Liver (tissue), 8 donors: ENCODE measurements at regions not wholly inside any gene's neighbourhood (a gene's known extent, or its start where the extent isn't known, plus 50 kb on each side); places are given as distances from the start of the nearest gene placed in this dataset.

Experiments used
- DNase-seq: peaks from one replicate; pipeline ENCODE4 v3.0.0-alpha.2; 2017; ENCODE audit warnings: low spot score
- H3K27ac ChIP-seq, 2 donors: one replicate each; pipeline ENCODE4 v1.7.0; 2013; ENCODE audit warnings: inconsistent platforms in 2 of 2, low read length in 2 of 2, control low read depth in 1 of 2, low read depth in 1 of 2, mild to moderate bottlenecking in 1 of 2
- H3K27me3 ChIP-seq, 4 donors: one replicate each; pipeline versions ENCODE4 v1.6.1 to v1.7.0; 2013; ENCODE audit warnings: low read length in 3 of 4, inconsistent platforms in 1 of 4, mild to moderate bottlenecking in 1 of 4, moderate library complexity in 1 of 4; ENCODE audit not compliant: control insufficient read depth in 4 of 4, insufficient read depth in 4 of 4
- H3K36me3 ChIP-seq, 4 donors: one replicate each; pipeline versions ENCODE4 v1.6.1 to v1.7.0; 2013; ENCODE audit warnings: low read length in 3 of 4, mild to moderate bottlenecking in 3 of 4, low read depth in 1 of 4, moderate library complexity in 1 of 4; ENCODE audit not compliant: control insufficient read depth in 4 of 4, insufficient read depth in 3 of 4
- H3K4me1 ChIP-seq, 4 donors: one replicate each; pipeline versions ENCODE4 v1.6.1 to v1.7.0; 2013; ENCODE audit warnings: low read length in 3 of 4, mild to moderate bottlenecking in 3 of 4, moderate library complexity in 1 of 4; ENCODE audit not compliant: control insufficient read depth in 4 of 4, insufficient read depth in 4 of 4
- H3K4me3 ChIP-seq, 3 donors: one replicate each; pipeline versions ENCODE4 v1.6.1 to v1.7.0; 2013; ENCODE audit warnings: low read length in 3 of 3, control low read depth in 1 of 3, low read depth in 1 of 3, mild to moderate bottlenecking in 1 of 3
- H3K9ac ChIP-seq, 2 donors: one replicate each; pipeline ENCODE4 v1.7.0; 2013; ENCODE audit warnings: low read length in 2 of 2, mild to moderate bottlenecking in 2 of 2, moderate library complexity in 2 of 2, control low read depth in 1 of 2, low read depth in 1 of 2
- H3K9me3 ChIP-seq, 4 donors: one replicate each; pipeline versions ENCODE4 v1.6.1 to v1.7.0; 2013; ENCODE audit warnings: low read length in 3 of 4; ENCODE audit not compliant: control insufficient read depth in 4 of 4
- EGR1 ChIP-seq, 2 donors: IDR thresholded peaks; 2 replicates each; pipeline ENCODE4 v1.6.1; 2016 to 2018; ENCODE audit warnings: antibody characterized with exemption in 2 of 2, low read depth in 2 of 2
- FOXA1 ChIP-seq: IDR thresholded peaks from 2 replicates; pipeline ENCODE4 v1.6.1; 2016; ENCODE audit warnings: antibody characterized with exemption
- GABPA ChIP-seq, 2 donors: IDR thresholded peaks in 1 of 2; conservative IDR thresholded peaks in 1 of 2; 2 replicates each; pipeline ENCODE4 v1.6.1; 2016; ENCODE audit warnings: antibody characterized with exemption in 2 of 2, mild to moderate bottlenecking in 1 of 2, moderate library complexity in 1 of 2
- HNF4A ChIP-seq, 2 donors: conservative IDR thresholded peaks; 2 replicates each; pipeline ENCODE4 v1.6.1; 2016; ENCODE audit warnings: antibody characterized with exemption in 2 of 2, mild to moderate bottlenecking in 2 of 2
- HNF4G ChIP-seq: IDR thresholded peaks from 2 replicates; pipeline ENCODE4 v1.6.1; 2016; ENCODE audit warnings: antibody characterized with exemption
- JUND ChIP-seq, 2 donors: IDR thresholded peaks; 2 replicates each; pipeline ENCODE4 v1.6.1; 2016; ENCODE audit warnings: antibody characterized with exemption in 2 of 2
- NR2F2 ChIP-seq: IDR thresholded peaks from 2 replicates; pipeline ENCODE4 v1.6.1; 2016; ENCODE audit warnings: antibody characterized with exemption
- RAD21 ChIP-seq, 2 donors: IDR thresholded peaks; 2 replicates each; pipeline ENCODE4 v1.6.1; 2016; ENCODE audit warnings: antibody characterized with exemption in 2 of 2, mild to moderate bottlenecking in 2 of 2
- RXRA ChIP-seq, 2 donors: IDR thresholded peaks; 2 replicates each; pipeline ENCODE4 v1.6.1; 2017 to 2018; ENCODE audit warnings: antibody characterized with exemption in 2 of 2, mild to moderate bottlenecking in 1 of 2
- SP1 ChIP-seq: IDR thresholded peaks from 2 replicates; pipeline ENCODE4 v1.6.1; 2018; ENCODE audit warnings: antibody characterized with exemption, mild to moderate bottlenecking
- TAF1 ChIP-seq: conservative IDR thresholded peaks from 2 replicates; pipeline ENCODE4 v1.6.1; 2016; ENCODE audit warnings: antibody characterized with exemption, mild to moderate bottlenecking
- YY1 ChIP-seq: IDR thresholded peaks from 2 replicates; pipeline ENCODE4 v1.6.1; 2016; ENCODE audit warnings: antibody characterized with exemption, mild to moderate bottlenecking
- WGBS: extraction: QIAGEN DNeasy Blood & Tissue Kit; methylation state at CpG from one replicate; pipeline ENCODE4 v1.1.7; 2013; 5-methylcytosine and 5-hydroxymethylcytosine counted together
- TF ChIP-seq, protein P1 (sequence below): IDR thresholded peaks from 2 replicates; pipeline ENCODE4 v1.6.1; 2016; ENCODE audit warnings: antibody characterized with exemption
- TF ChIP-seq, protein P2 (sequence below): IDR thresholded peaks from 2 replicates; pipeline ENCODE4 v1.6.1; 2016; ENCODE audit warnings: antibody characterized with exemption
- TF ChIP-seq, protein P3 (sequence below): IDR thresholded peaks from 2 replicates; pipeline ENCODE4 v1.6.1; 2016; ENCODE audit warnings: antibody characterized with exemption, mild to moderate bottlenecking
- TF ChIP-seq, protein P4 (sequence below): fragments of 150-350 bp; IDR thresholded peaks from 2 replicates; pipeline ENCODE4 v1.5.1; 2017; ENCODE audit warnings: improper control_type of control experiment, low read depth, low read length; ENCODE audit not compliant: missing input control
- TF ChIP-seq, protein P5 (sequence below): IDR thresholded peaks from 2 replicates; pipeline ENCODE4 v1.6.1; 2016; ENCODE audit warnings: antibody characterized with exemption
- donor health status: healthy.
- donor health status: healthy.
- donor health status: healthy.
- donor health status: healthy.
- donor health status: healthy.

DNA sequence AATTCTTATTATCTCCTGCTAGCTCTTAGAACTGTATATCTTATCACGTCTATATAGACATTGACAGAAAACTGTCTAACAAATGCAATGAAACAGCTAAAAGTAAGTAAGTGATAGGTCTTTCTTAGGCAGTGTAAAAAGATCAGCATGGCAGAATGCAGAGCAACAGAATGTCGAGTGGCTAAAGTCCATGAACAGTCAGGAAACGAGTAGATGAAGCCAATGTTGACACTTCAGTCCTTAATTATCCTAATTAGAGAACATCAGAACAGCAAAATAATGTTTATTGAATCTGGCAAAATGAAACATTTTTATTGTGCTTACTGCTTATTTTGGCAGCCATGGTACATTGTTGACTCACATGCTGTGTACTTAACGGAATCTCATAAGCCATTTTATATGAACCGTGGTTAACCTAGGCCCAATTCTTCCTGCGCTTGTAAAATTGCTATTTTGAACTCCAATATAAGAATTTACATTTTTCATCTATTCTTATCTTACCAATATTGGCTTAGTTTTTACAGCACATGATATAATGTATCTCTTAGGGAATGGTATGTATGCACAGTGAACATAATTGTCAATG is 748.1 kb downstream of the DACH1 start:
- TF ChIP-seq GABPA (IDR thresholded peaks at IDR 0.05 in 1 of 2, conservative IDR thresholded peaks at IDR 0.05 in 1 of 2) = no peak
- no peak for TF ChIP-seq EGR1 (IDR thresholded peaks at IDR 0.05; ENCODE audit: low read depth in 2 of 2)
- no peak for TF ChIP-seq YY1
- TF ChIP-seq, protein P1, sequence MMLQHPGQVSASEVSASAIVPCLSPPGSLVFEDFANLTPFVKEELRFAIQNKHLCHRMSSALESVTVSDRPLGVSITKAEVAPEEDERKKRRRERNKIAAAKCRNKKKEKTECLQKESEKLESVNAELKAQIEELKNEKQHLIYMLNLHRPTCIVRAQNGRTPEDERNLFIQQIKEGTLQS = no peak
- no peak for TF ChIP-seq SP1
- TF ChIP-seq, protein P2, sequence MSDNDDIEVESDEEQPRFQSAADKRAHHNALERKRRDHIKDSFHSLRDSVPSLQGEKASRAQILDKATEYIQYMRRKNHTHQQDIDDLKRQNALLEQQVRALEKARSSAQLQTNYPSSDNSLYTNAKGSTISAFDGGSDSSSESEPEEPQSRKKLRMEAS = no peak
- TF ChIP-seq TAF1 = no peak
- TF ChIP-seq FOXA1 = no peak
- no peak for TF ChIP-seq NR2F2
- TF ChIP-seq, protein P3, sequence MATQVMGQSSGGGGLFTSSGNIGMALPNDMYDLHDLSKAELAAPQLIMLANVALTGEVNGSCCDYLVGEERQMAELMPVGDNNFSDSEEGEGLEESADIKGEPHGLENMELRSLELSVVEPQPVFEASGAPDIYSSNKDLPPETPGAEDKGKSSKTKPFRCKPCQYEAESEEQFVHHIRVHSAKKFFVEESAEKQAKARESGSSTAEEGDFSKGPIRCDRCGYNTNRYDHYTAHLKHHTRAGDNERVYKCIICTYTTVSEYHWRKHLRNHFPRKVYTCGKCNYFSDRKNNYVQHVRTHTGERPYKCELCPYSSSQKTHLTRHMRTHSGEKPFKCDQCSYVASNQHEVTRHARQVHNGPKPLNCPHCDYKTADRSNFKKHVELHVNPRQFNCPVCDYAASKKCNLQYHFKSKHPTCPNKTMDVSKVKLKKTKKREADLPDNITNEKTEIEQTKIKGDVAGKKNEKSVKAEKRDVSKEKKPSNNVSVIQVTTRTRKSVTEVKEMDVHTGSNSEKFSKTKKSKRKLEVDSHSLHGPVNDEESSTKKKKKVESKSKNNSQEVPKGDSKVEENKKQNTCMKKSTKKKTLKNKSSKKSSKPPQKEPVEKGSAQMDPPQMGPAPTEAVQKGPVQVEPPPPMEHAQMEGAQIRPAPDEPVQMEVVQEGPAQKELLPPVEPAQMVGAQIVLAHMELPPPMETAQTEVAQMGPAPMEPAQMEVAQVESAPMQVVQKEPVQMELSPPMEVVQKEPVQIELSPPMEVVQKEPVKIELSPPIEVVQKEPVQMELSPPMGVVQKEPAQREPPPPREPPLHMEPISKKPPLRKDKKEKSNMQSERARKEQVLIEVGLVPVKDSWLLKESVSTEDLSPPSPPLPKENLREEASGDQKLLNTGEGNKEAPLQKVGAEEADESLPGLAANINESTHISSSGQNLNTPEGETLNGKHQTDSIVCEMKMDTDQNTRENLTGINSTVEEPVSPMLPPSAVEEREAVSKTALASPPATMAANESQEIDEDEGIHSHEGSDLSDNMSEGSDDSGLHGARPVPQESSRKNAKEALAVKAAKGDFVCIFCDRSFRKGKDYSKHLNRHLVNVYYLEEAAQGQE = no peak
- no peak for TF ChIP-seq RAD21 (IDR thresholded peaks at IDR 0.05)
- TF ChIP-seq HNF4G = no peak
- TF ChIP-seq, protein P4, sequence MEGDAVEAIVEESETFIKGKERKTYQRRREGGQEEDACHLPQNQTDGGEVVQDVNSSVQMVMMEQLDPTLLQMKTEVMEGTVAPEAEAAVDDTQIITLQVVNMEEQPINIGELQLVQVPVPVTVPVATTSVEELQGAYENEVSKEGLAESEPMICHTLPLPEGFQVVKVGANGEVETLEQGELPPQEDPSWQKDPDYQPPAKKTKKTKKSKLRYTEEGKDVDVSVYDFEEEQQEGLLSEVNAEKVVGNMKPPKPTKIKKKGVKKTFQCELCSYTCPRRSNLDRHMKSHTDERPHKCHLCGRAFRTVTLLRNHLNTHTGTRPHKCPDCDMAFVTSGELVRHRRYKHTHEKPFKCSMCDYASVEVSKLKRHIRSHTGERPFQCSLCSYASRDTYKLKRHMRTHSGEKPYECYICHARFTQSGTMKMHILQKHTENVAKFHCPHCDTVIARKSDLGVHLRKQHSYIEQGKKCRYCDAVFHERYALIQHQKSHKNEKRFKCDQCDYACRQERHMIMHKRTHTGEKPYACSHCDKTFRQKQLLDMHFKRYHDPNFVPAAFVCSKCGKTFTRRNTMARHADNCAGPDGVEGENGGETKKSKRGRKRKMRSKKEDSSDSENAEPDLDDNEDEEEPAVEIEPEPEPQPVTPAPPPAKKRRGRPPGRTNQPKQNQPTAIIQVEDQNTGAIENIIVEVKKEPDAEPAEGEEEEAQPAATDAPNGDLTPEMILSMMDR = no peak
- no peak for TF ChIP-seq RXRA (IDR thresholded peaks at IDR 0.05)
- no peak for TF ChIP-seq JUND (IDR thresholded peaks at IDR 0.05)
- no peak for TF ChIP-seq HNF4A (conservative IDR thresholded peaks at IDR 0.05)
- TF ChIP-seq, protein P5, sequence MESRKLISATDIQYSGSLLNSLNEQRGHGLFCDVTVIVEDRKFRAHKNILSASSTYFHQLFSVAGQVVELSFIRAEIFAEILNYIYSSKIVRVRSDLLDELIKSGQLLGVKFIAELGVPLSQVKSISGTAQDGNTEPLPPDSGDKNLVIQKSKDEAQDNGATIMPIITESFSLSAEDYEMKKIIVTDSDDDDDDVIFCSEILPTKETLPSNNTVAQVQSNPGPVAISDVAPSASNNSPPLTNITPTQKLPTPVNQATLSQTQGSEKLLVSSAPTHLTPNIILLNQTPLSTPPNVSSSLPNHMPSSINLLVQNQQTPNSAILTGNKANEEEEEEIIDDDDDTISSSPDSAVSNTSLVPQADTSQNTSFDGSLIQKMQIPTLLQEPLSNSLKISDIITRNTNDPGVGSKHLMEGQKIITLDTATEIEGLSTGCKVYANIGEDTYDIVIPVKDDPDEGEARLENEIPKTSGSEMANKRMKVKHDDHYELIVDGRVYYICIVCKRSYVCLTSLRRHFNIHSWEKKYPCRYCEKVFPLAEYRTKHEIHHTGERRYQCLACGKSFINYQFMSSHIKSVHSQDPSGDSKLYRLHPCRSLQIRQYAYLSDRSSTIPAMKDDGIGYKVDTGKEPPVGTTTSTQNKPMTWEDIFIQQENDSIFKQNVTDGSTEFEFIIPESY = no peak
- Histone ChIP-seq H3K36me3 (no peaks in the 10 kb centered on the region), H3K4me1 (no peaks in the 10 kb centered on the region), H3K27ac (no peak overlapping the region), H3K4me3 (no peak overlapping the region), H3K27me3 (no peaks in the 10 kb centered on the region), H3K9ac (no peak overlapping the region), H3K9me3 (no peaks in the 10 kb centered on the region)
- no peak for DNase-seq
- WGBS = 84% methylated on average over 6 of the region's 6 CpGs
